ENCODE measurements at regions not wholly inside any gene's neighbourhood (a gene's known extent, or its start where the extent isn't known, plus 50 kb on each side); places are given as distances from the start of the nearest gene placed in this dataset.
"Not testable (repeated sequence)": the region's sequence is repeated elsewhere in the genome, so short reads cannot be mapped to it uniquely, and the experiment has no call there.

DNA sequence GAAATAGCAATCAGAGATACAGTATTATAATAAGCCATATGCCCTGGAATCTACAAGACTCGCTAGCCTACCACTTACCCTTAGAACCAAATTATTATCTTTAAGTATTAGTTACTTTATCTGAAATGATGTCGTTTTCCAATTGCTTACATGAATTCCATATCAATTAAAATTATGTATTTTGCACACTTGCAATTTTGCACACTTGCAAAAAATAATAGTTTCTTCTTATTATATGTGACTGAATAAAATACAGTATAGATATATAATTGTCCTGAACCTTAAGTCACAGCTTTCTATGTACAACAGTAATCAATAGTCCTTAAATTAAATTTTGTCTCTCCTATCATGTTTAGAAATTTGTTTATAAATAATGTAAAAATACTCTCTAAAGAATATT is 2095.1 kb downstream of the NCAM2 start:
- no peak for DNase-seq (ENCODE audit: low read depth)

DNA sequence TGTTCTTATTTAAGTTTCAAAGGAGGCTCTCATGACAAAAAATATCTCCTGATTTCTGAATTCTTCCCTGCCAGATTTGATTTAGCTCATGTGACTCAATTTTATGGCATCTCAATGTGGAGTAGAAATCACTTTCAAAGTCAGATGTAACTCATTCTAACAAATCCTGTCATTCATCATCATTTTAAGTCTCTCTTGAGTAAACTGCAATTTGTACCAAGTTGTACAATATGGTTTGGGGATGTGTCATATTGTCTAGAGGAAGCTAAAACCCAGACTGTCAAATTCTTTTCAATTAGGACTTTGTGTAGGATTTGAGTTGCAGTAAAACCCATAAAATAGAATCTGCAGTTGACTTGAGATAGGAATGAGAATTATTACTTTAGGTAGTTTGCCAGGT is 2101.0 kb downstream of the NCAM2 start:
- no peak for DNase-seq (ENCODE audit: low read depth)

DNA sequence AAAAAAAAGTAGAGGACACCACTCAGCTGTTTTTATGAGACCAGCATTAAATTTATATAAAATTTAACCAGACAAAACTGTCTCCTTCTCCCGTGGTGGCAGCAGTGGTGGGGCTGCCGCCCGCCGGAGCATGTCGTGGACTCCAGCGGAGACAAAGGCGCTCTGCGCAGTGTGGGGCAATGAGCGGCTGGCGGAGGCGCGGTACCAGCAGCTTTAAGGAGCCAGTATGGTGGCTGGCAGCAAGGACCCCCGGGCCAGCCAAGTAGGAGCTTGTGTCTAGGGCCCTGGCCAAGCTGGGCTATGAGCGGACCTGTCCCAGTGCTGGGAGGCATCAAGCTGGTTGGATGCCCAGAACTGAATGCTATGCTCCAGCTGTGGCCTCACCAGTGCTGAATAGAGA is 2102.9 kb downstream of the NCAM2 start:
- no peak for DNase-seq (ENCODE audit: low read depth)

DNA sequence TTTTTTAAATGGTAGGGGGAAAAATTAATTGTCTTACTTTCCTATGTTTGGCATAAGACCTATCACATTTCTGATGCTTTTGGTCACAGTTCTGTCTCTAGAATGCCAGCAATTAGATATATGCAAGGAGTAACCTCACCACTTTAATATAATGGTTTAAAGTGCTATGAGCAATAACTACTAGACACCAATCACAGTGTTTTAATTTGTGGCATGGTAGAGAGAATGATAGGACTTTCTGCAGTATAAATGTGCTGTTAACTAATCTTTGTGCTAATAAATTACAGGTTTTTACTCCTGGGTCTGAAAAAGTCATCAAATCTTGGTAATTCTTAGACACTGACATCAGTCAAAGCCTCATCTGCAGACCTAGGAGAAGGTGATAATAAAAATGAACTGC is 2110.3 kb downstream of the NCAM2 start:
- no peak for DNase-seq (ENCODE audit: low read depth)

DNA sequence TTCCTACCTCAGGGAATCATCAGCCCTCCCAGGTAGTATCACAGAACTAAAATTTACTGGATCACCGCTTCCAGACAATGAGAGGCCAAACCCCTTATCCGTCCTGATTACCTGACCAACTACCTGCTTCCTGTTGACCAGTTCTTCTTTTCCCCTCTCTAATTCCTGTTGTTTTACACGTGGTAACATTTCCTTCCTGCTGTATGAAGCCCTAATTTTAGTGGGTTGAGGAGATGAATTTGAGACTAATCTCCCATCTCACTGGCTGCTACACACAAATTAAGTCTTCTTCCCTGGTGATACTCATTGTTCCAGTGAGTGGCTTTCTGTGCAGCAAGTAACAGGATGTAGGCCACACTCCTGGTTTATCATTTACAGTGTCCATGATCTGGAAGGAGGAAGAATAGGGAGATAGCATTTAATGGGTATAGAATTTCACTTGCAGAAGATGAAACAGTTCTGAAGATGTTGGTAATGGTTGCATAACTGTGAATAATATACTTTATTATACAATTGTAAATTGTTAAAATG is 2112.9 kb downstream of the NCAM2 start:
- no peak for DNase-seq (ENCODE audit: low read depth)

DNA sequence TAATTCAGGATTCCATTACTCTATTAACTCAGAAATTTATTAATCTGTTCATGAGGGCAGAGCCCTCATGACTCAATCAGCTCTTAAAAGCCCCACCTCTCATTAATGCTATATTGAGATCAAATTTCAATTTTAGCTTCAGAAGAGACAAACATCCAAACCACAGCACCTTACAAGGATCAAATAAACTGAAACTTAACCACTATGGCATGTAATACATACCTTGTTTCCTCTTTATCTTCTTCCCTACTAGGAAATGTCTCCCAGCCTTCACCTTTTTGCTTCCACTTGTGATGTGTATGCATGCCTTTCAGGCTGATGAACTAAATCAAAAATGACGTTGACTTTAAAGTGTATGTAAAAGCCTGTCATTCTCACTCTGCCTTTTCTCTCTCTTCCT is 2121.3 kb downstream of the NCAM2 start:
- no peak for DNase-seq (ENCODE audit: low read depth)

DNA sequence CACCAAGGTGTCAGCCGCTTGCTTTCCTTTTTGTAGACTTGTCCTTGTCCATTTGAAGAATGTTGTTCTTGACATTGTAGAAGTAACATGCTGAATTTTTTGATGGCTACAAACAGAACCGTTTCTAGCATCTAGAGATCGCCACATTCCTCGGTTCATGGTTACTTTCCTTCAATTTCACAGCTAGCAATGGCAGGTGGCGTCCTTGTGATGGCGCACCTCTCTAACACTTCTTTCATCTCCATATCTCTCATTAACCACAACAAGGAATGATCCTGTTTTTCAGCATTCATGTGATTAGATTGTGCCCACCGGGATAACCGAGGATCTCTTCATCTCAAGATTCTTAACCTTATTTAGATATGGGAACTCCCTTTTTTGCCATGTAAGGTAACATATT is 2129.8 kb downstream of the NCAM2 start:
- DNase-seq (ENCODE audit: low read depth): no peak

DNA sequence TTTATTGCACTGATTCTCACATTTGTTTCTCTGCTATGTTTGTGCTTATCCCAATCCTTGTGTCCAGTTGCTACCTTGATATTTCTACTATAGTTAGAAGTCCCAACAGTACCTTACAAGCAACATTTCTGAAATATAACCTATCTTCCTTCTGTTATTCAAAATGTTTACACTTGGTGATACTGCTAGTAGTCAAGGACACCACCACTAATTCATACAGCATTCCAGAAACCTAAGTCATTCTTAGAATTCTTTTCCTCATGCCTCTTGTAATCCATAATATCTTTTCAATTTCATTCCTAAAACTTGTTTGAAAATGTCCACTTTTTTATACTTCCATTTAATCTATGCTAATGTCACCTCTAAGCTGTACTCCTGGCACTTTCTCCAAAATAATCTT is 2132.1 kb downstream of the NCAM2 start:
- no peak for DNase-seq (ENCODE audit: low read depth)

DNA sequence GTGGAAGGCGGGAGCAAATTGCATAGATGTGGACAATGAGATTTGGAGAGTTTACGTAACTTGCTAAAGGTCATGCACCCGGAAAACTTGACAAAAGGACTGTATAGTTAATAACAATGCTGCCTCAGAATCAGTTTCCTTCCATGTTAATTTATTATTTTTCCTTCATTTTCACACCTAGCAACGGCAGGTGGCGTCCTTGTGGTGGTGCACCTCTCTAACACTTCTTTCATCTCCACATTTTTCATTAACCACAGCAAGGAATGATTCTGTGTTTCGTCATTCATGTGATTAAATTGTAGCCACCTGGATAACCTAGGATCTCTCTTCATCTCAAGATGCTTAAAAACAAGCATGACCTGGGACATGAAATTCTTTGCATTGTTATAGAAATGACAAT is 2133.0 kb downstream of the NCAM2 start:
- DNase-seq (ENCODE audit: low read depth): no peak

DNA sequence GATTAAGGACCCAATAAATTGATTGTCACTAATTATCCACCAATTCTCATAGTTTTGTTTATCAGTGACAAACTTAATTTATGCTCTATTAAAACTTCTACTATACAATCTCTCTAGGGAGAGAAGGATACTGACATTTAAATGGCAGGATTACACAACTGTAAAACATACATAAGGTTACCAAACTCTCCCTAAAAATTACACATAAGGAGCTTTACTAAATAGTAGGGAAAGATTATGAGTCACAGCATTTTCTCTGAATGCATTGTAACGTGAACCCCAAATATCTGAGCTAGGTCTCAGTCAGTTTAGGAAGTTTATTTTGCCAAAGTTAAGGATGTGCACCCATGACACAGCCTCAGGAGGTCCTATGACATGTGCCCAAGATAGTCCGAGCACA is 2140.6 kb downstream of the NCAM2 start:
- DNase-seq (ENCODE audit: low read depth): no peak

DNA sequence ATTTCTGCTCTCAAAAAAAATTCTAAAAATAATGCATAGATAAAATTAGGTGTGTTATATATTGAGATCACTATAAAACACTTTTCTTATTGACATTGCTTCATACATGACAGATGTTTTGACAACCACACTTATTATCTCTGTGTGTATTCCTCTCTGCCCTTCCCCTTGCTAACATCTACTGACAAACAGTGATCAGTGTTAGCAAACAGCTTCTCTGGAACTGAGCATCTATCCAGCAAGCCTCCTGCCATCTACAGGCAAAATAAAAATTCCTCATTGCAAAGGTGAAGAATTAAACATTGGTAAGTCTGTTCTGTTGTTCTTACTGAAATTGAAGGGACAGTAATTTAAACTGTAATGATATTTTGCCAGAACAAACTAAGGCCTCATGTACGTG is 2153.9 kb downstream of the NCAM2 start:
- no peak for DNase-seq (ENCODE audit: low read depth)

DNA sequence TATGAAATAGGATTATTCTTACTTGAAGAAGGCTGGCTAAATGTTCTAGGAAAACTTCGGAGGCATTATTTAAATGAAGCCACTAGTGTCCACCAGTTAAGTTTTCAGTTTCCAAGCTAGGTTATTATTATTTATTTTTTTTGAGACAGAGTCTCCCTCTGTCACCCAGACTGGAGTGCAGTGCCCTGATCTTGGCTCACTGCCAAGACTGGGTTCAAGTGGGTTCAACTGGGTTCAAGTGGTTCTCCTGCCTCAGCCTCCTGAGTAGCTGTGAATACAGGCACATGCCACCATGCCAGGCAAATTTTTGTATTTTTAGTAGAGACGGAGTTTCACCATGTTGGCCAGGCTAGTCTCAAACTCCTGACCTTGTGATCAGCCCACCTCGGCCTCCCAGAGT is 2155.6 kb downstream of the NCAM2 start:
- DNase-seq (ENCODE audit: low read depth): not testable (repeated sequence)

DNA sequence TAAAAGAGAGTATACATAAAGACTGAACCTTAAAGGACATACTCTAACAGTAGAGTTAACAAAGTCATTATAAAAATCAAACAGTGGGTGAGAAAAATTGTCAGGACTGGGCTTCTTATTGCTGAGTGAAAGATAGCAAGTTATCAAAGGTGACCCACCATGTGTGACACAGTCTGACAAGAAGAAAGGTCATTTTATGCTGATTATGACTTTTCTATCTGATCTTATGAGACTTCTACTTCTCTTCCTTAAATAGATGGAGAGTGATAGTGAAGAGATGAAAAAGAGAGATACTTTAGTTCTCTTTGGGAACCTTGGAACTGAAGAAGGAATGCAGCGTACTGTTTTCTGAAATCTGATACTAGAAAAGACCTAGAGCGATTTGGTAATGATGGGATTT is 2157.1 kb downstream of the NCAM2 start:
- DNase-seq (ENCODE audit: low read depth): no peak

DNA sequence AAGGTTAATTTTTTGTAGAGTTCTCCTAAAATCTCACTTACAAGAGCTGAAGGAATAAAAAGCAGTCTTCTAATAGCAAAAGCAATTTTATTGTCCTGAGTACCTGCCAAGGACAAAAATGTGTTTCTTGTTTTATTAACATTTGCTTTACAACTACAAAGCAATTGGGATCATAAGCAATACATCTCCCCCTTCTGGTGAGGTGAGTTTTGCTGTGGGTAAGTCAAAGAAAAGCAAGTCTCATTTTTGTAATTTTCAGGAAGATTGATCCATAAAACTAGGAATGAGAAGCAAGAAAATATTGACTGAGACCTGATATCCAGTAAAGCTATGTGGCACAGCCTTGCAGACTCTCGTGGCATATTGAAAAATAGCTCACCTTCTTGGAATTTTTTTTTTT is 2162.7 kb downstream of the NCAM2 start:
- no peak for DNase-seq (ENCODE audit: low read depth)

DNA sequence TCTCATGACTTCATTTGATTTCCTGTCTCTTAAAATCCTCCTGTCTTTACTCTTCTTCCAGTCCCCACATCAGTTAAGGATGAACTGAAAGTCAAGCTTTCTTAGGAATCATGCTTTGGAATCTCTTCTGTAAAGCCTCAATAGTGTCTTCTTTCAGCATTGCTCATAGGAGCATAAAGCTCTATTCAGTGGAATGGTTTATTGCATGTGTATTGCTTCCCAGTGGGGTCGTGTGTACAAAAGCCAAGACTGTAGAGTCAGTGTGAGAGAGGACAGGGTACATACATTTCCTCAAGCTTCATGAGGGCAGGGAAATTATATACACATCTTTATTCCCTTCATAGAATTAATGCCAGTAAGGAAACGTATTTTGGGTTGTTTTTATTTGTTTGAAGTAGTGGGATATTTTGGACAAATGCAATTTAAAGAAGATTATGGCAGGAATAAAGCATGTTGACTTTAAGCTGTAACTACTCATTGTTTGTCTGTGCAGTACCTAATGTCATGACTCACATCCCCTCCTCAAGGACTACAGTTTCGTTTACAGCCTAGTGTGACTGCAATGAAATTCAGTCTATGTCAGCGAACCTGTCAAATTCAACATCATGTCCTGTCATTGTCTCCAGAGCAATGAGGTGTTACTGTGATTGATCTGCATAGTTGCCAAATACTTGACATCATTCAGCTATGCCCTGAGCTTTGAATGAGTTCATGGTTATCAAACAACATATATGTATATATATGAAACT is 2164.2 kb downstream of the NCAM2 start:
- no peak for DNase-seq (ENCODE audit: low read depth)
